ENCODE measurements at regions not wholly inside any gene's neighbourhood (a gene's known extent, or its start where the extent isn't known, plus 50 kb on each side); places are given as distances from the start of the nearest gene placed in this dataset.

DNA sequence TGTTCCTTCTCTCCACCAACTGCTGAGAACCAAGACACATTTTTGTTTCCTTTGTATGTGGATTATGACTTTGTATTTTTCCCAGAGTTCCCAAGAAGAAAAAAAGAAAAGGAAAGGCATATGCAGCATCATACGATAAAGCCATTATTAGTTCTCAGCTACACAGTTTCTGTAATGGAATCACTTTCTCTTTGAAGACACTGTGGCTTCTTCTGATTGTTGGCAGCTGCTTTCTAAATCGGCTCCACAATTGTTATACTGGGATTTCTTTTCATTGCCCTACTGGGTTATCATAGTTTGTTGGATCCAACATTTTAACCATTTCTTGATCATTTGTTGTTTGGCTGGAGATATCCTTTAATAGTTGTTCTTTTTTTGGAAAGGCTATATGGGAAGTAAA is 89.5 kb upstream of the HIVEP3 start:
- no peaks in the 10 kb centered on the region for H3K27me3 ChIP-seq
- no peak overlapping the region for H3K27ac ChIP-seq
- WGBS = 49% methylated on average over 2 of the region's 2 CpGs
- H3K4me3 ChIP-seq = no peak overlapping the region
- DNase-seq (ENCODE audit: low spot score in 2 of 2) = no peak
- no peak for TF ChIP-seq EP300 (IDR thresholded peaks at IDR 0.05)
- TF ChIP-seq, protein P1, sequence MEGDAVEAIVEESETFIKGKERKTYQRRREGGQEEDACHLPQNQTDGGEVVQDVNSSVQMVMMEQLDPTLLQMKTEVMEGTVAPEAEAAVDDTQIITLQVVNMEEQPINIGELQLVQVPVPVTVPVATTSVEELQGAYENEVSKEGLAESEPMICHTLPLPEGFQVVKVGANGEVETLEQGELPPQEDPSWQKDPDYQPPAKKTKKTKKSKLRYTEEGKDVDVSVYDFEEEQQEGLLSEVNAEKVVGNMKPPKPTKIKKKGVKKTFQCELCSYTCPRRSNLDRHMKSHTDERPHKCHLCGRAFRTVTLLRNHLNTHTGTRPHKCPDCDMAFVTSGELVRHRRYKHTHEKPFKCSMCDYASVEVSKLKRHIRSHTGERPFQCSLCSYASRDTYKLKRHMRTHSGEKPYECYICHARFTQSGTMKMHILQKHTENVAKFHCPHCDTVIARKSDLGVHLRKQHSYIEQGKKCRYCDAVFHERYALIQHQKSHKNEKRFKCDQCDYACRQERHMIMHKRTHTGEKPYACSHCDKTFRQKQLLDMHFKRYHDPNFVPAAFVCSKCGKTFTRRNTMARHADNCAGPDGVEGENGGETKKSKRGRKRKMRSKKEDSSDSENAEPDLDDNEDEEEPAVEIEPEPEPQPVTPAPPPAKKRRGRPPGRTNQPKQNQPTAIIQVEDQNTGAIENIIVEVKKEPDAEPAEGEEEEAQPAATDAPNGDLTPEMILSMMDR (IDR thresholded peaks at IDR 0.05) = no peak
- TF ChIP-seq POLR2AphosphoS5 (IDR thresholded peaks at IDR 0.05) = no peak
- H3K4me1 ChIP-seq = no peaks in the 10 kb centered on the region
- no peaks in the 10 kb centered on the region for H3K36me3 ChIP-seq
- H3K9me3 ChIP-seq = no peaks in the 10 kb centered on the region

DNA sequence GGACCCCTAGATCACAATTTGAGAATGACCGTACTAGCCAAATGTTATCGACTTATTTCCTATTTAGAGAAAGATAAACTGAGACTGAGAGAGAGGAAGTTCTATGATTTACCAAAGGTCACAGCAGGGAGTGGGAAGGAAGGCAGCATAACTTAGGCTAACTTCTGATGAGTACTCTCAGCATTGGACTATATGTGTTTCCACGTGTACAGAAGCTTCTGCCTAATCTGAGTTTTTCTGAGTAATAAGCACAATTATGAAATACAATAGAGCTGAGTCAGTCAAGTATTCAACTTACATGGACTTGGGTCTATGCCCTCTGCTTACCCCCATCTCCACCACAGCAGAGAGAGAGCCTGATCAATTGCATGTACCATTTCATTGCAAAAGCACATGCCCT is 88.1 kb upstream of the HIVEP3 start:
- 69% methylated on average over 3 of the region's 3 CpGs for WGBS
- Histone ChIP-seq H3K4me1 (no peaks in the 10 kb centered on the region), H3K27ac (no peak overlapping the region), H3K4me3 (no peak overlapping the region), H3K27me3 (no peaks in the 10 kb centered on the region), H3K36me3 (no peaks in the 10 kb centered on the region), H3K9me3 (no peaks in the 10 kb centered on the region)
- no peak for DNase-seq (ENCODE audit: low spot score in 2 of 2)
- TF ChIP-seq EP300 (IDR thresholded peaks at IDR 0.05) = no peak
- no peak for TF ChIP-seq POLR2A (IDR thresholded peaks at IDR 0.05)
- TF ChIP-seq POLR2AphosphoS5 (IDR thresholded peaks at IDR 0.05) = no peak
- TF ChIP-seq, protein P1 (IDR thresholded peaks at IDR 0.05) = no peak

- no peaks in the 10 kb centered on the region for H3K36me3 ChIP-seq
- H3K4me1 ChIP-seq = no peaks in the 10 kb centered on the region
- 76% methylated on average over 2 of the region's 2 CpGs for WGBS
- TF ChIP-seq, protein P1 (IDR thresholded peaks at IDR 0.05) = no peak
- TF ChIP-seq EP300 (IDR thresholded peaks at IDR 0.05) (no peak), POLR2A (IDR thresholded peaks at IDR 0.05) (no peak), POLR2AphosphoS5 (IDR thresholded peaks at IDR 0.05) (no peak)
- no peak overlapping the region for H3K27ac ChIP-seq
- no peak overlapping the region for H3K4me3 ChIP-seq
- H3K9me3 ChIP-seq = no peaks in the 10 kb centered on the region
- H3K27me3 ChIP-seq = no peaks in the 10 kb centered on the region
- no peak for DNase-seq (ENCODE audit: low spot score in 2 of 2)
These were observed 87.4 kb upstream of the HIVEP3 start for GRCh38 chr1:42006093-42006492.

- no peak for TF ChIP-seq EP300 (IDR thresholded peaks at IDR 0.05)
- TF ChIP-seq, protein P1 (IDR thresholded peaks at IDR 0.05) = no peak
- TF ChIP-seq POLR2A (IDR thresholded peaks at IDR 0.05) = no peak
- no peak for TF ChIP-seq POLR2AphosphoS5 (IDR thresholded peaks at IDR 0.05)
- DNase-seq (ENCODE audit: low spot score in 2 of 2) = no peak
- Histone ChIP-seq H3K9me3 (no peaks in the 10 kb centered on the region), H3K27me3 (no peaks in the 10 kb centered on the region), H3K36me3 (no peaks in the 10 kb centered on the region), H3K27ac (no peak overlapping the region), H3K4me3 (no peak overlapping the region), H3K4me1 (no peaks in the 10 kb centered on the region)
- 94% methylated on average over 2 of the region's 2 CpGs for WGBS
These were observed 86.8 kb upstream of the HIVEP3 start for GRCh38 chr1:42005530-42005929.

GRCh38 chr1:42004860-42005259 is 86.1 kb upstream of the HIVEP3 start:
- Histone ChIP-seq H3K27me3 (no peaks in the 10 kb centered on the region), H3K4me3 (no peak overlapping the region), H3K36me3 (no peaks in the 10 kb centered on the region), H3K9me3 (no peaks in the 10 kb centered on the region), H3K27ac (no peak overlapping the region), H3K4me1 (no peaks in the 10 kb centered on the region)
- DNase-seq (ENCODE audit: low spot score in 2 of 2) = no peak
- WGBS = 91% methylated on average over 5 of the region's 5 CpGs
- TF ChIP-seq, protein P1 (IDR thresholded peaks at IDR 0.05) = no peak
- no peak for TF ChIP-seq POLR2A (IDR thresholded peaks at IDR 0.05)
- no peak for TF ChIP-seq POLR2AphosphoS5 (IDR thresholded peaks at IDR 0.05)
- no peak for TF ChIP-seq EP300 (IDR thresholded peaks at IDR 0.05)
